Tibial artery (tissue), 4 donors: ENCODE measurements at regions not wholly inside any gene's neighbourhood (a gene's known extent, or its start where the extent isn't known, plus 50 kb on each side); places are given as distances from the start of the nearest gene placed in this dataset.
A peak's percentile ranks its signal among the peaks of the same experiment; 100 is the strongest.

Experiments used
- DNase-seq, 2 donors: peaks; one replicate each; pipeline ENCODE4 v3.0.0-alpha.2; 2019
- H3K27ac ChIP-seq, 2 donors: fragments of 200-600 bp; sonication (generic) in 1 of 2; 1 replicate in 1 of 2; 2 replicates in 1 of 2; pipeline ENCODE4 v1.5.1; 2018 to 2019; ENCODE audit warnings: mild to moderate bottlenecking in 1 of 2
- H3K27me3 ChIP-seq, 2 donors: fragments of 200-600 bp; sonication (generic) in 1 of 2; one replicate each; pipeline versions ENCODE4 v1.5.1 to v1.6.0; 2016 to 2019
- H3K36me3 ChIP-seq, 3 donors: fragments of 200-600 bp; sonication (generic) in 2 of 3; one replicate each; pipeline ENCODE4 v1.5.1; 2016 to 2019; ENCODE audit warnings: mild to moderate bottlenecking in 2 of 3
- H3K4me1 ChIP-seq, 4 donors: fragments of 200-600 bp; sonication (generic) in 2 of 4; 1 replicate in 3 of 4; 2 replicates in 1 of 4; pipeline ENCODE4 v1.5.1; 2016 to 2019
- H3K4me3 ChIP-seq, 2 donors: fragments of 200-600 bp; sonication (generic) in 1 of 2; 1 replicate in 1 of 2; 2 replicates in 1 of 2; pipeline ENCODE4 v1.5.1; 2018 to 2019; ENCODE audit warnings: mild to moderate bottlenecking in 2 of 2
- H3K9me3 ChIP-seq, 3 donors: fragments of 200-600 bp; sonication (generic) in 1 of 3; one replicate each; pipeline ENCODE4 v1.5.1; 2016 to 2019
- intact Hi-C: fragments of 100-400 bp; cut with DNase I; formaldehyde crosslinking; loops from one replicate; pipeline ENCODE4 v1.15.0; 2023; ENCODE audit warnings: low total_unique reads
- TF ChIP-seq, protein P1 (sequence below), 2 experiments: fragments of 200-600 bp in 1 of 2; fragments of 450-650 bp in 1 of 2; IDR thresholded peaks; one replicate each; pipeline ENCODE4 v1.5.1; 2017 to 2019; ENCODE audit warnings: antibody characterized with exemption in 2 of 2, mild to moderate bottlenecking in 1 of 2, moderate library complexity in 1 of 2

DNA sequence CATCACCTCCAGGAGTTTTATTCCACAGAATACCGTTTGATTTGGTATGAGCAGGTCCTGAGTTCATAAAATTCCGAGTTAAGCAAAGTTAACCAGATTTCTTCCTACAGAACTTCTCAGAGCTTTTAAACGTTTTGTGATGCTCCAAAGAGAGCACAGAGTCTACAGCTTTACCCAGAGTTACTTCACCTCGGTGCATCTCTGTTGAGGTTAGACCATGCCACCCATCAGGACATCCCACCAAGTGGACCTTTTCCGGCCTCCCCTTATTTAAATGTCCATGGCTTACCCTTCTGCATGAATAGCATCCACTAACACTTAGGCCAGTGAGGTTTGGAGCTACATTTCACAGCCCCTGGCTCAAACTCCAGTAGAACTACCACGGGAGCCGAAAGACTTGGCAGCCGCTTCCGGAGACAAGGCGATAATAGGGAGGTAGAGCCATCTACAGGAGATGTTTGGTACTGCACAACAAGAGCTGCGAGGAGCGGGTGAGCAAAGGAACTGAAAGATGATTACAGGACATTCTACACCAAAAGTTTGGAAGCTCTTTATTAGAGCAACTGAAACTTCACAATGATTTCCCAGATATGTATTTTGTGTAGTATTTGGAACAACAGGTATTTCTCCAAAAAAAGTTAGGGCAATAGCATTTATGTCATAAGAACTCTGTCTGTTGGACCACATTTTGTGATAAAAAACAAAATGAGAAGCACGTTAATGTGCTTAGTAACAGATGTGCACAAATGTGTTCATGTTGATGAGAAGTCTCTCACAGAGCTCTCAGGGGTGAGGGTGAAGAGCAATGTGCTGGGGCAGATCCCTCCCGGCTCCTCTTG, 174.7 kb downstream of the HERPUD2 start:
- Histone ChIP-seq H3K4me1 (no peaks in the 10 kb centered on the region), H3K27ac (no peak overlapping the region), H3K36me3 (no peaks in the 10 kb centered on the region), H3K9me3 (peaks cover 0 to 3% (median 0%) of the 10 kb centered on the region in 3 donors), H3K4me3 (no peak overlapping the region), H3K27me3 (peaks cover 0 to 15% of the 10 kb centered on the region in 2 donors)
- peak in 1 of 2 donors; percentile 73 for DNase-seq
- TF ChIP-seq, protein P1, sequence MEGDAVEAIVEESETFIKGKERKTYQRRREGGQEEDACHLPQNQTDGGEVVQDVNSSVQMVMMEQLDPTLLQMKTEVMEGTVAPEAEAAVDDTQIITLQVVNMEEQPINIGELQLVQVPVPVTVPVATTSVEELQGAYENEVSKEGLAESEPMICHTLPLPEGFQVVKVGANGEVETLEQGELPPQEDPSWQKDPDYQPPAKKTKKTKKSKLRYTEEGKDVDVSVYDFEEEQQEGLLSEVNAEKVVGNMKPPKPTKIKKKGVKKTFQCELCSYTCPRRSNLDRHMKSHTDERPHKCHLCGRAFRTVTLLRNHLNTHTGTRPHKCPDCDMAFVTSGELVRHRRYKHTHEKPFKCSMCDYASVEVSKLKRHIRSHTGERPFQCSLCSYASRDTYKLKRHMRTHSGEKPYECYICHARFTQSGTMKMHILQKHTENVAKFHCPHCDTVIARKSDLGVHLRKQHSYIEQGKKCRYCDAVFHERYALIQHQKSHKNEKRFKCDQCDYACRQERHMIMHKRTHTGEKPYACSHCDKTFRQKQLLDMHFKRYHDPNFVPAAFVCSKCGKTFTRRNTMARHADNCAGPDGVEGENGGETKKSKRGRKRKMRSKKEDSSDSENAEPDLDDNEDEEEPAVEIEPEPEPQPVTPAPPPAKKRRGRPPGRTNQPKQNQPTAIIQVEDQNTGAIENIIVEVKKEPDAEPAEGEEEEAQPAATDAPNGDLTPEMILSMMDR (IDR thresholded peaks at IDR 0.05), result peak; percentile 45 to 50
- intact Hi-C loops, result no loop called here

- Histone ChIP-seq H3K27ac (no peak overlapping the region), H3K4me3 (no peak overlapping the region), H3K4me1 (no peaks in the 10 kb centered on the region), H3K36me3 (no peaks in the 10 kb centered on the region), H3K27me3 (peaks cover 0 to 10% of the 10 kb centered on the region in 2 donors), H3K9me3 (peaks cover 0 to 3% (median 0%) of the 10 kb centered on the region in 3 donors)
- TF ChIP-seq, protein P1 (IDR thresholded peaks at IDR 0.05), result no peak
- no peak for DNase-seq
- intact Hi-C loops, result no loop called here
Observed at GRCh38 chr7:35518767-35519166, 176.2 kb downstream of the HERPUD2 start.

DNA sequence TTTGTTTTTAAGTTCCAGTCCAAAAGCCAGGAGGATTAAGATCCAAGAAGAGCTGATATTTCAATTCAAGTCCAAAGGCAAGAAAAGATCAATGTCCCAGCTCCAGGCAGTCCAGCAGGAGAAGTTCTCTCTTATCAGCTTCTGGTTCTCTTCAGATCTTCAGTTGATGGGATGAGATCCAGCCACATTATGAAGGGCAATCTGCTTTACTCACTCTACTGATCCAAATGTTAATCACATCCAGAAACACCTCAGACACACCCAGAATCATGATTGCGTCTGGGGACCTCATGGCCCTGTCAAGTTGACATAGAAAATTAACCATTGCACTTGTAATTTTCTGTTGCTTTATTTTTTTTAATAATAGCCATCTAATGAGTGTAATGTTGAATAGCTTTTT, 178.4 kb downstream of the HERPUD2 start:
- H3K9me3 ChIP-seq, result peaks cover 0 to 3% (median 0%) of the 10 kb centered on the region in 3 donors
- no peak overlapping the region for H3K27ac ChIP-seq
- no peak for DNase-seq
- no peaks in the 10 kb centered on the region for H3K4me1 ChIP-seq
- H3K36me3 ChIP-seq, result no peaks in the 10 kb centered on the region
- TF ChIP-seq, protein P1 (IDR thresholded peaks at IDR 0.05), result no peak
- intact Hi-C loops, result no loop called here
- peaks cover 0 to 8% of the 10 kb centered on the region in 2 donors for H3K27me3 ChIP-seq
- H3K4me3 ChIP-seq, result no peak overlapping the region

DNA sequence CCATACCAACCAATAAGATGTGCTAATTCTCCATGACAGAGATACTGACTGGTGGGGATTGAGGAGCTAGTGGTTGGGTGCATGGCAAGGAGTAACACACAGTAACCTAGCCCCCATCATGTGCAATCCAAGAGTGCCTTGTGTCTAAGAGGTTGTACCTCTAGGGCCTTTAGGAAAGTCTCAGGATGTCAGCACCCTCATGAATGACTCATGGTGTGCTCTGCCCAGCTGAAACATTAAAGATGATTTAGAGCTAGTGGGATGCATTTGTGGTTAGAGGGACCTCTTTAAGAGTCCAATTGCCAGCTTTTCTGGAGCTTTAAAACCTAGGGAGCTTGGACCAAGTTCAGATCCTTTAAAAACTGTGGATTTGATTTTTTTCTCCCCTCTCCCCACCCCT, 181.1 kb downstream of the HERPUD2 start:
- Histone ChIP-seq H3K4me1 (no peaks in the 10 kb centered on the region), H3K4me3 (no peak overlapping the region), H3K27me3 (peaks cover 0 to 5% of the 10 kb centered on the region in 2 donors), H3K27ac (no peak overlapping the region), H3K36me3 (no peaks in the 10 kb centered on the region), H3K9me3 (no peaks in the 10 kb centered on the region)
- intact Hi-C loops, result no loop called here
- TF ChIP-seq, protein P1 (IDR thresholded peaks at IDR 0.05), result no peak
- DNase-seq, result no peak

GRCh38 chr7:35513195-35513594, 181.7 kb downstream of the HERPUD2 start:
- Histone ChIP-seq H3K4me1 (no peaks in the 10 kb centered on the region), H3K27ac (no peak overlapping the region), H3K4me3 (no peak overlapping the region), H3K36me3 (no peaks in the 10 kb centered on the region), H3K9me3 (no peaks in the 10 kb centered on the region), H3K27me3 (peaks cover 0 to 1% of the 10 kb centered on the region in 2 donors)
- DNase-seq, result no peak
- intact Hi-C loops, result no loop called here
- TF ChIP-seq, protein P1 (IDR thresholded peaks at IDR 0.05), result no peak
